ENCODE measurements at regions not wholly inside any gene's neighbourhood (a gene's known extent, or its start where the extent isn't known, plus 50 kb on each side); places are given as distances from the start of the nearest gene placed in this dataset.

DNA sequence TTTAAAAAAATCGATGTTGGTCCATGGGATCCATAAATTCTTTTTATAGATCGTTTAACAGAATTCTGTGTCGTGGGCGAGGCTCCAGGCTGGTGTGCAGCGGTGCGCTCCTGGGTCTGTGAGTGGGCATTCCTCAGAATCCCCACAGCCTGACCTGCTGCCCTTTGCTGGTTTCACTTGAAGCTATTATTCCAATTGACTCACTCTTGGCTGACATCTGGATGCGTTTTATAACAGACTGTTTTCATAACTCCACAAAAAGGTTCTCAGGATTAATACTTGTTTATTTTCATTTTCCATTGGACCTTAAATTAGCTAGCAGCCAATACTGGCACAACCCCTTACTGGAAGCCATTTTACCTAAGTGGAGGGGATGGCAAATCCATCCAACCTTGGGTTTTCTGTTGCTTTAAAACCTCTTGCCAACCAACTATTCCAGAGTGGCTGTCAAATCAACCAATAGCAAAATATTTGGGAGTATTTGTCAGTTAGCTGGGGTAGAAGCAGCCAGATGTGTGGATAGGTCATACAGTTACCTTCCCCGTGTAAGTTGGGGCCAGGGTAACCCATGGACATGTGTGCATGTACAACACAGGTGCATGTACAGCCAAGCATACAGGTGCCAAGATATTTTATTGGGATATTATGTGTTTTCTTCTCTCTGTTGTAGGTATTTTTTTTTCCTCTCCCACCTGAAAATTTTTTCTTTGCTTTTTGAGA lies 160.7 kb upstream of the ZNF32 start:
- H3K9ac ChIP-seq (ENCODE audit: low read depth in 1 of 2, low read length in 2 of 2): no peak overlapping the region
- DNase-seq (ENCODE audit: low spot score): no peak
- no peaks in the 10 kb centered on the region for H3K36me3 ChIP-seq (ENCODE audit: control insufficient read depth in 4 of 4, insufficient read depth in 3 of 4, low read depth in 1 of 4, low read length in 3 of 4)
- no peak overlapping the region for H3K27ac ChIP-seq (ENCODE audit: low read depth in 1 of 2, low read length in 2 of 2)
- no peaks in the 10 kb centered on the region for H3K9me3 ChIP-seq (ENCODE audit: control insufficient read depth in 4 of 4, low read length in 3 of 4)
- H3K4me1 ChIP-seq (ENCODE audit: control insufficient read depth in 4 of 4, insufficient read depth in 4 of 4, low read length in 3 of 4): no peaks in the 10 kb centered on the region
- TF ChIP-seq SP1 (IDR thresholded peaks at IDR 0.05) (no peak), FOXA1 (IDR thresholded peaks at IDR 0.05) (no peak), YY1 (IDR thresholded peaks at IDR 0.05) (no peak), RAD21 (IDR thresholded peaks at IDR 0.05) (no peak), NR2F2 (IDR thresholded peaks at IDR 0.05) (no peak), FOXA2 (IDR thresholded peaks at IDR 0.05) (no peak), HNF4A (conservative IDR thresholded peaks at IDR 0.05) (no peak), EGR1 (IDR thresholded peaks at IDR 0.05; ENCODE audit: low read depth in 2 of 2) (no peak), RXRA (IDR thresholded peaks at IDR 0.05) (no peak), HNF4G (IDR thresholded peaks at IDR 0.05) (no peak), JUND (IDR thresholded peaks at IDR 0.05) (no peak), TAF1 (conservative IDR thresholded peaks at IDR 0.05) (no peak)
- TF ChIP-seq, protein P1, sequence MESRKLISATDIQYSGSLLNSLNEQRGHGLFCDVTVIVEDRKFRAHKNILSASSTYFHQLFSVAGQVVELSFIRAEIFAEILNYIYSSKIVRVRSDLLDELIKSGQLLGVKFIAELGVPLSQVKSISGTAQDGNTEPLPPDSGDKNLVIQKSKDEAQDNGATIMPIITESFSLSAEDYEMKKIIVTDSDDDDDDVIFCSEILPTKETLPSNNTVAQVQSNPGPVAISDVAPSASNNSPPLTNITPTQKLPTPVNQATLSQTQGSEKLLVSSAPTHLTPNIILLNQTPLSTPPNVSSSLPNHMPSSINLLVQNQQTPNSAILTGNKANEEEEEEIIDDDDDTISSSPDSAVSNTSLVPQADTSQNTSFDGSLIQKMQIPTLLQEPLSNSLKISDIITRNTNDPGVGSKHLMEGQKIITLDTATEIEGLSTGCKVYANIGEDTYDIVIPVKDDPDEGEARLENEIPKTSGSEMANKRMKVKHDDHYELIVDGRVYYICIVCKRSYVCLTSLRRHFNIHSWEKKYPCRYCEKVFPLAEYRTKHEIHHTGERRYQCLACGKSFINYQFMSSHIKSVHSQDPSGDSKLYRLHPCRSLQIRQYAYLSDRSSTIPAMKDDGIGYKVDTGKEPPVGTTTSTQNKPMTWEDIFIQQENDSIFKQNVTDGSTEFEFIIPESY (IDR thresholded peaks at IDR 0.05): no peak
- TF ChIP-seq, protein P2, sequence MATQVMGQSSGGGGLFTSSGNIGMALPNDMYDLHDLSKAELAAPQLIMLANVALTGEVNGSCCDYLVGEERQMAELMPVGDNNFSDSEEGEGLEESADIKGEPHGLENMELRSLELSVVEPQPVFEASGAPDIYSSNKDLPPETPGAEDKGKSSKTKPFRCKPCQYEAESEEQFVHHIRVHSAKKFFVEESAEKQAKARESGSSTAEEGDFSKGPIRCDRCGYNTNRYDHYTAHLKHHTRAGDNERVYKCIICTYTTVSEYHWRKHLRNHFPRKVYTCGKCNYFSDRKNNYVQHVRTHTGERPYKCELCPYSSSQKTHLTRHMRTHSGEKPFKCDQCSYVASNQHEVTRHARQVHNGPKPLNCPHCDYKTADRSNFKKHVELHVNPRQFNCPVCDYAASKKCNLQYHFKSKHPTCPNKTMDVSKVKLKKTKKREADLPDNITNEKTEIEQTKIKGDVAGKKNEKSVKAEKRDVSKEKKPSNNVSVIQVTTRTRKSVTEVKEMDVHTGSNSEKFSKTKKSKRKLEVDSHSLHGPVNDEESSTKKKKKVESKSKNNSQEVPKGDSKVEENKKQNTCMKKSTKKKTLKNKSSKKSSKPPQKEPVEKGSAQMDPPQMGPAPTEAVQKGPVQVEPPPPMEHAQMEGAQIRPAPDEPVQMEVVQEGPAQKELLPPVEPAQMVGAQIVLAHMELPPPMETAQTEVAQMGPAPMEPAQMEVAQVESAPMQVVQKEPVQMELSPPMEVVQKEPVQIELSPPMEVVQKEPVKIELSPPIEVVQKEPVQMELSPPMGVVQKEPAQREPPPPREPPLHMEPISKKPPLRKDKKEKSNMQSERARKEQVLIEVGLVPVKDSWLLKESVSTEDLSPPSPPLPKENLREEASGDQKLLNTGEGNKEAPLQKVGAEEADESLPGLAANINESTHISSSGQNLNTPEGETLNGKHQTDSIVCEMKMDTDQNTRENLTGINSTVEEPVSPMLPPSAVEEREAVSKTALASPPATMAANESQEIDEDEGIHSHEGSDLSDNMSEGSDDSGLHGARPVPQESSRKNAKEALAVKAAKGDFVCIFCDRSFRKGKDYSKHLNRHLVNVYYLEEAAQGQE (IDR thresholded peaks at IDR 0.05): no peak
- TF ChIP-seq, protein P3, sequence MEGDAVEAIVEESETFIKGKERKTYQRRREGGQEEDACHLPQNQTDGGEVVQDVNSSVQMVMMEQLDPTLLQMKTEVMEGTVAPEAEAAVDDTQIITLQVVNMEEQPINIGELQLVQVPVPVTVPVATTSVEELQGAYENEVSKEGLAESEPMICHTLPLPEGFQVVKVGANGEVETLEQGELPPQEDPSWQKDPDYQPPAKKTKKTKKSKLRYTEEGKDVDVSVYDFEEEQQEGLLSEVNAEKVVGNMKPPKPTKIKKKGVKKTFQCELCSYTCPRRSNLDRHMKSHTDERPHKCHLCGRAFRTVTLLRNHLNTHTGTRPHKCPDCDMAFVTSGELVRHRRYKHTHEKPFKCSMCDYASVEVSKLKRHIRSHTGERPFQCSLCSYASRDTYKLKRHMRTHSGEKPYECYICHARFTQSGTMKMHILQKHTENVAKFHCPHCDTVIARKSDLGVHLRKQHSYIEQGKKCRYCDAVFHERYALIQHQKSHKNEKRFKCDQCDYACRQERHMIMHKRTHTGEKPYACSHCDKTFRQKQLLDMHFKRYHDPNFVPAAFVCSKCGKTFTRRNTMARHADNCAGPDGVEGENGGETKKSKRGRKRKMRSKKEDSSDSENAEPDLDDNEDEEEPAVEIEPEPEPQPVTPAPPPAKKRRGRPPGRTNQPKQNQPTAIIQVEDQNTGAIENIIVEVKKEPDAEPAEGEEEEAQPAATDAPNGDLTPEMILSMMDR (IDR thresholded peaks at IDR 0.05; ENCODE audit: low read depth, low read length, missing input control): no peak
- TF ChIP-seq, protein P4, sequence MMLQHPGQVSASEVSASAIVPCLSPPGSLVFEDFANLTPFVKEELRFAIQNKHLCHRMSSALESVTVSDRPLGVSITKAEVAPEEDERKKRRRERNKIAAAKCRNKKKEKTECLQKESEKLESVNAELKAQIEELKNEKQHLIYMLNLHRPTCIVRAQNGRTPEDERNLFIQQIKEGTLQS (IDR thresholded peaks at IDR 0.05): no peak
- TF ChIP-seq, protein P5, sequence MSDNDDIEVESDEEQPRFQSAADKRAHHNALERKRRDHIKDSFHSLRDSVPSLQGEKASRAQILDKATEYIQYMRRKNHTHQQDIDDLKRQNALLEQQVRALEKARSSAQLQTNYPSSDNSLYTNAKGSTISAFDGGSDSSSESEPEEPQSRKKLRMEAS (IDR thresholded peaks at IDR 0.05): no peak
- peaks cover 0 to 1% (median 0%) of the 10 kb centered on the region in 4 donors for H3K27me3 ChIP-seq (ENCODE audit: control insufficient read depth in 4 of 4, insufficient read depth in 4 of 4, low read length in 3 of 4)
- no peak overlapping the region for H3K4me3 ChIP-seq (ENCODE audit: low read depth in 1 of 3, low read length in 3 of 3)
- WGBS: 87% methylated on average over 8 of the region's 8 CpGs

All from liver (tissue), 8 donors.